ENCODE measurements at regions not wholly inside any gene's neighbourhood (a gene's known extent, or its start where the extent isn't known, plus 50 kb on each side); places are given as distances from the start of the nearest gene placed in this dataset.

GRCh38 chr3:181564222-181564621 is 147.5 kb upstream of the SOX2 start:
- peaks cover 2% of the 10 kb centered on the region for H3K9me3 Mint-ChIP-seq
- POLR2A ChIA-PET = no interaction called here
- TF ChIP-seq, protein P1, sequence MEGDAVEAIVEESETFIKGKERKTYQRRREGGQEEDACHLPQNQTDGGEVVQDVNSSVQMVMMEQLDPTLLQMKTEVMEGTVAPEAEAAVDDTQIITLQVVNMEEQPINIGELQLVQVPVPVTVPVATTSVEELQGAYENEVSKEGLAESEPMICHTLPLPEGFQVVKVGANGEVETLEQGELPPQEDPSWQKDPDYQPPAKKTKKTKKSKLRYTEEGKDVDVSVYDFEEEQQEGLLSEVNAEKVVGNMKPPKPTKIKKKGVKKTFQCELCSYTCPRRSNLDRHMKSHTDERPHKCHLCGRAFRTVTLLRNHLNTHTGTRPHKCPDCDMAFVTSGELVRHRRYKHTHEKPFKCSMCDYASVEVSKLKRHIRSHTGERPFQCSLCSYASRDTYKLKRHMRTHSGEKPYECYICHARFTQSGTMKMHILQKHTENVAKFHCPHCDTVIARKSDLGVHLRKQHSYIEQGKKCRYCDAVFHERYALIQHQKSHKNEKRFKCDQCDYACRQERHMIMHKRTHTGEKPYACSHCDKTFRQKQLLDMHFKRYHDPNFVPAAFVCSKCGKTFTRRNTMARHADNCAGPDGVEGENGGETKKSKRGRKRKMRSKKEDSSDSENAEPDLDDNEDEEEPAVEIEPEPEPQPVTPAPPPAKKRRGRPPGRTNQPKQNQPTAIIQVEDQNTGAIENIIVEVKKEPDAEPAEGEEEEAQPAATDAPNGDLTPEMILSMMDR (IDR thresholded peaks at IDR 0.05) = no peak
- no peak overlapping the region for H3K4me3 Mint-ChIP-seq
- no peak overlapping the region for H3K27ac Mint-ChIP-seq
- intact Hi-C loops (cut with micrococcal nuclease) = no loop called here
- H3K4me1 Mint-ChIP-seq (ENCODE audit: low read depth) = no peaks in the 10 kb centered on the region
- ATAC-seq = no peak
- no peak for DNase-seq
- H3K27me3 Mint-ChIP-seq = no peaks in the 10 kb centered on the region
- CTCF ChIA-PET = no interaction called here
- no peaks in the 10 kb centered on the region for H3K36me3 Mint-ChIP-seq (ENCODE audit: low read depth)

DNA sequence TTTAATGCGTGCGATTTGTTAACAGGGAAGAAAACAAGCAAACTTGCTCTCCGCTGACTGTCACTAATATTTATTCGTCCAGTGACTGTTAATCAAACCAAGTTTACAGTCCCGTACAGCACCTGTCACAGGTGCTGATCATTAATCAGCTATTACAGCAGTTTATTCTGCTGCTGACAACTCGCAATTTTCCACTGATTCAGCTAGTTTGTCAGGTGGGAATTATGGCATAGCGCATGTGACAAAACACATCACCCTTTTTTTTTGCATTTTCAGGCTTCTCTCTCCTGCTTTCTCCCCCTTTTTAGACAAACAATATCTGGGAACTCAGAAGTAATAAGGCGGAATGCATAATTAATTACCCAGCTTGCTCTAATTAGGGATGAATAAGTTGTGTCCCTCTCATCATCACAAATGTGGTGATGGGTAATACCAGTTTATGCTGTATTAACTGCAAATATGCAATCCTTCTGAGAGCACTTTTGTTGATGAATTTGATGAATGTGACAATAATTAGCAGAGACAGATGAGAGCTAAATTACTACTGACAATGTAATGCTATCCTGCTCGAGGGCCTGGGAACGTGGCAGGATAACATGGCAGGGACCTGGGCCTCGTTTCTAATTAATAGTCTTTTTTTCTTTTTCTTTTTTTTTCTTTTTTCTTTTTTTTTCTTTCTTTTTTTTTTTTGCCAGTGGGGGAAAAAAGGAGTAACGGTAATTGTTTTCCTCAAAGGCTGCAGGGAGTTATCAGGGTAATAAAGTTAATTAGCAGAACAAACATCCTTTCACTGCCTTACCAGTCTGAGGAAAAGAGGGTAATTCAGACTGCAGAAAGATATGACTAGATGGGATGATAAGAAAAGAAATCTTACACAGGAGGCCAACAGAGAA is 150.3 kb upstream of the SOX2 start:
- TF ChIP-seq, protein P1 (IDR thresholded peaks at IDR 0.05) = no peak
- ATAC-seq = no peak
- ChIA-PET POLR2A (no interaction called here), CTCF (no interaction called here)
- no peaks in the 10 kb centered on the region for H3K36me3 Mint-ChIP-seq (ENCODE audit: low read depth)
- H3K4me3 Mint-ChIP-seq = no peak overlapping the region
- no peaks in the 10 kb centered on the region for H3K27me3 Mint-ChIP-seq
- no peaks in the 10 kb centered on the region for H3K4me1 Mint-ChIP-seq (ENCODE audit: low read depth)
- H3K9me3 Mint-ChIP-seq = peaks cover 4% of the 10 kb centered on the region
- no peak overlapping the region for H3K27ac Mint-ChIP-seq
- no peak for DNase-seq
- intact Hi-C loops (cut with micrococcal nuclease) = no loop called here

- TF ChIP-seq, protein P1 (IDR thresholded peaks at IDR 0.05) = no peak
- Mint-ChIP-seq H3K36me3 (ENCODE audit: low read depth) (no peaks in the 10 kb centered on the region), H3K27ac (no peak overlapping the region), H3K4me1 (ENCODE audit: low read depth) (no peaks in the 10 kb centered on the region), H3K27me3 (no peaks in the 10 kb centered on the region), H3K9me3 (peaks cover 2% of the 10 kb centered on the region), H3K4me3 (no peak overlapping the region)
- CTCF ChIA-PET = no interaction called here
- ATAC-seq (no peak), DNase-seq (no peak)
- POLR2A ChIA-PET = no interaction called here
- intact Hi-C loops (cut with micrococcal nuclease) = no loop called here
Observed at GRCh38 chr3:181558870-181559269, 152.9 kb upstream of the SOX2 start.

DNA sequence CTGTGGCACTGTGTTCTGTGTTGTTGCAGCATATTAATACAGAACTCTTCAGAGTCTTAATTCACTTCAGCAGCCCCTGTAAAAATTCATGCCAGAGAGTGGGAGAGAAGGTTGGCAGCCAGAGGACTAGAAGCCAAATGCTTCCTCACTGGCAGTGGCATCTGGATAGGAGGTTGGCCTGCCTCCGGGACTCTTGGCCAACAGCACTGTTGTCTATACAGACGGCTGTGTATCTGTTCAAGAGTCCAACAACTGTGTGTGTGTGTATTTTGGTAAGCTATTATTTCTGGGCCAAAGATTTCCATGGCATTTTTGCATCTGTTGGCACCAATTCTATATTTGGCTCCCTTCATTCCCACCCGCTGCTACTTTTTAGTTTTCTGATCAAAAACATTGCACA is 156.0 kb upstream of the SOX2 start:
- peaks cover 6% of the 10 kb centered on the region for H3K9me3 Mint-ChIP-seq
- H3K27me3 Mint-ChIP-seq = no peaks in the 10 kb centered on the region
- H3K4me1 Mint-ChIP-seq (ENCODE audit: low read depth) = no peaks in the 10 kb centered on the region
- no peaks in the 10 kb centered on the region for H3K36me3 Mint-ChIP-seq (ENCODE audit: low read depth)
- intact Hi-C loops (cut with micrococcal nuclease) = no loop called here
- no peak overlapping the region for H3K27ac Mint-ChIP-seq
- TF ChIP-seq, protein P1 (IDR thresholded peaks at IDR 0.05) = no peak
- CTCF ChIA-PET = no interaction called here
- POLR2A ChIA-PET = no interaction called here
- H3K4me3 Mint-ChIP-seq = no peak overlapping the region
- ATAC-seq (no peak), DNase-seq (no peak)

GRCh38 chr3:181554233-181554765 is 157.4 kb upstream of the SOX2 start:
- CTCF ChIA-PET = interaction anchor here (0.7 kb wide), 1 partner anchor 40 kb away, joined by 3 read pairs; no protein-coding TSS in a partner anchor
- no peaks in the 10 kb centered on the region for H3K27me3 Mint-ChIP-seq
- DNase-seq (no peak), ATAC-seq (no peak)
- H3K4me1 Mint-ChIP-seq (ENCODE audit: low read depth) = no peaks in the 10 kb centered on the region
- POLR2A ChIA-PET = no interaction called here
- H3K9me3 Mint-ChIP-seq = peaks cover 6% of the 10 kb centered on the region
- H3K27ac Mint-ChIP-seq = no peak overlapping the region
- H3K36me3 Mint-ChIP-seq (ENCODE audit: low read depth) = no peaks in the 10 kb centered on the region
- no peak overlapping the region for H3K4me3 Mint-ChIP-seq
- intact Hi-C loops (cut with micrococcal nuclease) = no loop called here
- TF ChIP-seq, protein P1 (IDR thresholded peaks at IDR 0.05) = no peak

Measured in activated CD8-positive, alpha-beta T cell treated with anti-CD3 and anti-CD28 coated beads for 36 hours (primary cell).